HEK293T (cell line): ENCODE measurements at regions not wholly inside any gene's neighbourhood (a gene's known extent, or its start where the extent isn't known, plus 50 kb on each side); places are given as distances from the start of the nearest gene placed in this dataset.

ENCODE experiments used
- FOXK2 ChIP-seq: fragments of 450-650 bp; IDR thresholded peaks from 2 replicates; pipeline ENCODE4 v1.6.1; 2016; ENCODE audit warnings: mild to moderate bottlenecking
- SP1 ChIP-seq: fragments of 450-650 bp; IDR thresholded peaks from 2 replicates; pipeline ENCODE4 v1.6.1; 2017
- TARDBP ChIP-seq: fragments of 450-650 bp; IDR thresholded peaks from 2 replicates; pipeline ENCODE4 v1.6.1; 2016

- no peak for TF ChIP-seq TARDBP
- no peak for TF ChIP-seq SP1
- no peak for TF ChIP-seq FOXK2
Measured at GRCh38 chr1:234918181-234918841, 210.3 kb downstream of the TOMM20 start.
